GM19351 (cell line): ENCODE measurements at regions not wholly inside any gene's neighbourhood (a gene's known extent, or its start where the extent isn't known, plus 50 kb on each side); places are given as distances from the start of the nearest gene placed in this dataset.

Experiments
- ATAC-seq: cut with Tn5 transposase; IDR thresholded peaks from one replicate; pipeline ENCODE4 v1.9.1; 2021; ENCODE audit warnings: mild to moderate bottlenecking, moderate library complexity; ENCODE audit not compliant: unreplicated experiment

DNA sequence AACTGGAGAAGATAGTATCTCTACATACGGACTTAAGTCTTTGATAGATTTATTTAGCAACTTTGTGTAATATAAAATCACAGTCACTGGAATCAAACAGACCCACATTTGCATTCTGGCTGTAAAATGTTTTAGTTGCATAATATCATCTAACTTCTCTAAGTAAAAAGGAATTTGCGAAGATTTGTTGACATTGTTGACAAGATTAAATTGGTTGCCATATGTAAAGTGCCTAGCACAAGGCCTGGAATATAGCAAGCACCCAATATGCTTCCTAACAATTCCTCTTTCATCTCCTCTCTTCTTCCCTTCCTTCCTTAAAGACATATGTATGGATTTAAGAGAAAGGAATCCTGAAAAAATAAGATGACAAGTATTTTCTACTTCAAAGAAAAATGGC lies 295.4 kb upstream of the PPFIA2 start:
- ATAC-seq, result no peak

DNA sequence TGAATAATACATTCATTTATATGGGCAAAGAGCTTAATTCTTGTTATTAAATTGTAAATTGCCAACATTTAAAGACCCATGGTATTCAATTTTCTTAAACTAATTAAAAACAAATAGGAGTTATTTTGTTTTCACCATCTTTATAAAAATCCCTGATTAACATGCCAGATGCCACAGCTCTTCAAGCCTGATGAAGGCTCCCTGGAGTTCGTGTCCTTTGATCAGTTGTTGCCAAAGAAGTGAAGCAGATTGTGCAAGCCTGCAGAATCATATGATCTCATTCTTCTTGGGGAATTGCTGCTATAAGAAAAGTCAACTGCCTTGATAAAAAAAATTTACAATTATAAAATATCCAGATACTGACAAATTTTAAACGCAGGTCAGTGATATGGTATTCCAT lies 288.3 kb upstream of the PPFIA2 start:
- ATAC-seq, result no peak

DNA sequence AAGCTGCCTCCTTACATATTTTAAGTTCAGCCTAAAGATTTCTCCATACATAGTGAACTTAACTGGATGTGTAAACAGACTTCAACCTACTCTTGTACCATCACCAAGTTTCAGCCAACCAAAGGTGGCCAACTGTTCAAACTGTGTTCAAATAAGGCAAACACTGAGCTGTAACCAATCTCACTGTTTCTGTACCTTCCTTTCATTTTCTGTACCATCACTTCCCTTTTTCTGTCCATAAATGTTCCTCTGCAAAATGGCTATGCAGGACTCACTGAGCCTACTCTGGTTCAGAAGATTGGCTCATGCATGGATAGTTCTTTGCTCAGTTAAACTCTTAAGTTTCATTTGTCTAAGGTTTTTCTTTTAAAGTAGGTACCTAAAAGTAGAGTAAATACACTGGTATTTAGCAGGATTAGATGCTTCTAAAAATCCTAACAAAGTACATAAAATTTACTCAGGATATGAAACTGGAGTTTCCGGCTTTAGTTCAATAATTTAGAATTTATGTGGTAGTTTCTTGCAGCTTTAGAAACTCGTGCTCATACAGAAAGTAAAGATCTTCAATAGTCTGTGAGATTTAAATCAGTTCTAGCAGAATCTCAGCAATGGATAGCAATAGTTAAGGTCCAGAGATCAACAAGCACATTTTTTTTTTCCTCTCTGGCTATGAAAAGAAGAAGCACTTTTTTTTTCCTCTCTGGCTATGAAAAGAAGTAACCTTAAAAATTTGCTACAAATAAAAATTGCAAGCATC lies 282.0 kb upstream of the PPFIA2 start:
- ATAC-seq, result peak; percentile 65

GRCh38 chr12:82034769-82035168 lies 275.6 kb upstream of the PPFIA2 start:
- ATAC-seq, result no peak

GRCh38 chr12:82029936-82030335 lies 270.8 kb upstream of the PPFIA2 start:
- ATAC-seq, result no peak

- ATAC-seq, result no peak
Measured at GRCh38 chr12:82028772-82029171, 269.6 kb upstream of the PPFIA2 start.

DNA sequence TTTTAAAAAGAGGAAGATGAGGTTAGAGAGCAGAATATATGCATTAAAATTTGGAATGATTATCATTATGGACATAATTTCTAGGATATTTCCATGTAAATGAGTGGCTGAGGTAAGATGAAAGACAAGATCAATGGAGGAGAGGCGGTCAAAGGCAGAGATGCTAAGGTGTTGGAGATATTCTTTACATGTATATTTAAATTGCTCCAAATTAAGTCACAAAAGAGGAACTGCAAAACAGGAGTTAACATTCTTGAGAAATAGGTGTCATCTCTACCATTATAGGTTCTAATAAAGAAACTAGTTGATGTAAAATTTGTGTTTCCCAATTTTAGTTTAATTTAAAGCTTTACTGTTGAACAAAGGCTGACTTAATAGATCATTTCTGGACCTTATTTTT lies 268.5 kb upstream of the PPFIA2 start:
- ATAC-seq, result peak; percentile 60

GRCh38 chr12:82025462-82025861 lies 266.3 kb upstream of the PPFIA2 start:
- ATAC-seq, result no peak

DNA sequence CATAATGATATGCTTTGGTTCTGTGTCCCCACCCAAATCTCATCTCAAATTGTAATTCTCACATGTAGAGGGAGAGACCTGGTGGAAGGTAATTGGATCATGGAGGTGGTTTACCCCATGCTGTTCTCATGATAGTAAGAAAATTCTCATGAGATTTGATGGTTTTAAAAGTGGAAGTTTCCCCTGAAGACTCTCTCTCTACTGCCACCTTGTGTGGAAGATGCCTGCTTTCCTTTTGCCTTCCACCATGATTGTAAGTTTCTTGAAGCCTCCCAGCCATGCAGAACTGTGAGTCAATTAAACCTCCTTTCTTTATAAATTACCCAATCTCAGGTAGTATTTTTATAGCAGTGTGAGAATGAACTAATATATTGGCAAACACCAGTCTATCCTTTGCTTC lies 260.4 kb upstream of the PPFIA2 start:
- no peak for ATAC-seq

DNA sequence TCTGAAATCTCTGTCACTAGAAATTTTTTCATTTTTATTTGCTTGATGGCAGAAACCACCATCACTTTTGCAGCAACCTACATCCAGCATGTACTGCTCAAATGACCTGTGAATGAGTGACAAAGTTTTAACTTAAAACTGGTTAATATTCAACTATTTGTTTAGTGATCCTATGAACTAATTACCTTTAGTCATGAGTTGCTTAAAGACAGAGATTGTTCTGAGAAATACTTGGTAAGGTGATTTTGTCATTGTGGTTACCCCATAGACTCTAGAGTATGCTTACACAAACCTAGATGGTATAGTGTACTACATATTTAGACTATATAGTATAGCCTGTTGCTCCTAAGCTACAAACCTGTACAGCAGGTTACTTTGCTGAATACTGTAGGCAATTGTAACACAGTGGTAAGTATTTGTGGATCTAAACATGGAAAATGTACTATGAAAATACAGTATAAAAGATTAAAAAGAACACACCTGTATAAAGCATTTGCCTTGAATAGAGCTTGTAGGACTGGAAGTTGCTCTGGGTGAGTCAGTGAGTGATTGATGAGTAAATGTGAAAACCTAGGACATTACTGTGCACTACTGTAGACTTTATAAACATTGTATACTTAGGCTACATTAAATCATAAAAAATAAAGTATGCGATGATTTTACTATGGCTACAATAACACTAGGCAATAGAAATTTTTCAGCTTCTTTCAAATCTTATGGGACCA lies 256.6 kb upstream of the PPFIA2 start:
- ATAC-seq, result no peak

DNA sequence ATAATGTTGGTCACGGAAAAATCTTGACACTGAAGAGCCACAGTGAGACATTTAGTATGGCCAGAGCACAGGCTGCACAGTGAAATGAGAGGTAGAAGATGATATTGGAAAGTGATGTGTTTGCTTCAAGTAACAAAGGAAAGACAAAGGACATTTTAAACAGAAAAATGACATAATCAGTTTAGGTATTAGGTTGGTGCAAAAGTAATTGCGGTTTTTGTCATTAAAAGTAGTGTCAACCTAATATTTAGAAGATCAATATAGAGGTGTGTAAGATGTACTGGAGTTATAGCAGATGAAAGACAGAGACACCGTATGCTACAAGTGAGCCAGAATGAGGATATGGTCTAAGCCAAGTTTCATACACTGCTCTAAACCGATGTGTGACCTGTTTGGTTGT lies 253.0 kb upstream of the PPFIA2 start:
- ATAC-seq, result no peak

GRCh38 chr12:82009524-82009923 lies 250.4 kb upstream of the PPFIA2 start:
- no peak for ATAC-seq

DNA sequence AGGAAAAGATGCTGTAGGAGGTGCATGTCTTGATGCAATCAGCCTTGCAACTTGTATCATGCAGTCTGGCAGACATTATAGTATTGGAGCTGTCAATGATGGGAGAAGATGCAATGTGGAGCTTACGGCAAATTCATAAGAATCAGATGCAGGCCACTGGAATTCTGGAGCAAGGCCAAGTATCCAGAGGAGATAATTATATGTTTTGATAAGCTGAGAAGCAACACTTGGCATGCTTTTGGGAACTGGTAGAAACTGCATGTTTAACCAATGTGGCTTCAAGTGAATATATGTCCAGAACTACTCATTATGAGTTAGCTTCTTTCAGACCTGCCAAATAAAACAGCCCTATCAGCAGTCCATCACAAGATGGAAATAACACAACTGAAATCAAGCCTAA lies 249.1 kb upstream of the PPFIA2 start:
- no peak for ATAC-seq

GRCh38 chr12:81998761-81999378 lies 239.7 kb upstream of the PPFIA2 start:
- no peak for ATAC-seq

- no peak for ATAC-seq
Measured at GRCh38 chr12:81992461-81992860, 233.3 kb upstream of the PPFIA2 start.

- ATAC-seq, result no peak
Measured at GRCh38 chr12:81991868-81992267, 232.7 kb upstream of the PPFIA2 start.

DNA sequence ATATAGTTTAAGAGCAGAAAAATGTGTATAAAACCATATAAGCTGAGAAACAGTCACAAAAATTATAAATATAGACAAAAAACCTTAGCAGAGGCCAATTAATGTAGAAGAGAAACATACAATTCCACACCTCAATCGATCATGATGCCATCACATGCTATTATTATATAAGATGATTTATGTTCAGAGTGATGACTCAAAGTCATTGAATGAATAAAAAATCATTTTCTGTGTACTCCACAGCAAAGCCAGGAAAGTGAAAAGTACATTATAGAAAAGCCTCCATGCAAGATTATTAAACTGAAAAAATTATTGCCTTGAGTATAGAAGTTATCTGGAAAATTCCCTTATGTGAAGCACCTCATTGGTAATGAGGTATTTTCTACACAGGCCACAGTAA lies 229.2 kb upstream of the PPFIA2 start:
- no peak for ATAC-seq

DNA sequence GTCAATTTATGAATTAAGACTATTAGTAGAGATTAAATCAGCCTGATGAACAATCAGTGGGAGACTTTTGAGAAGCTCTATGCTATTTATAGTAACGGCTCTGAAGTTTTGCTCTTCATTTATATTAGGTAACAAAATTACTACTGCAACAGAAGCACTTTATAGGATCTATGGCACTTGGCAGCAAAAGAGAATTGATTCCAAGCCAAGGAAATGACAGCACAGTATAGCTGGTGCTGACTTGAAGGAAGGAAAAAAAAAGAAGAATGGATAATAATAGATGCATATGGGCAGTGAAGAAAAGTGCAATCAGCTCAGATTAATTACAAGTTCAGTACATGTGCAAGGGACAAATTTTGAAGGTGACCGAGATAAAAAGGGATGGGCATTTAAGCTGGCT lies 228.2 kb upstream of the PPFIA2 start:
- ATAC-seq, result no peak

DNA sequence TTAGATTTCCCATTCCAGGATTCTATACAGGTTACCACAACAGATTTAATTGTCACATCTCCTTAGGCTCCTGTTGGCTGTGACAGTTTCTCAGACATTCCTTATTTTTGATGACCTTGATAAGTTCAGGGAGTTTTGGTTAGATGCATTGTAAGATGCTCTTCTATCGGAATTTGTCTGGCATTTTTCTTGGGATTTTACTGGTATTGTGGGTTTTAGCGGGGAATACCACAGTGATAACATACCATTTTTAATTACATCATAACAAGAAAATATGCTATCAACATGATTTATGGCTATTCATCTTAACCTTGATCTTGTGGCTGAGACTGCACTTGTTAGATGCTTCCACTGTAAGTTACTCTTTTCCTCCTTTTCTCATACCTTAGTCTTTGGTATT lies 217.5 kb upstream of the PPFIA2 start:
- ATAC-seq, result no peak

GRCh38 chr12:81974762-81975161 lies 215.6 kb upstream of the PPFIA2 start:
- no peak for ATAC-seq

GRCh38 chr12:81968421-81968820 lies 209.3 kb upstream of the PPFIA2 start:
- no peak for ATAC-seq

DNA sequence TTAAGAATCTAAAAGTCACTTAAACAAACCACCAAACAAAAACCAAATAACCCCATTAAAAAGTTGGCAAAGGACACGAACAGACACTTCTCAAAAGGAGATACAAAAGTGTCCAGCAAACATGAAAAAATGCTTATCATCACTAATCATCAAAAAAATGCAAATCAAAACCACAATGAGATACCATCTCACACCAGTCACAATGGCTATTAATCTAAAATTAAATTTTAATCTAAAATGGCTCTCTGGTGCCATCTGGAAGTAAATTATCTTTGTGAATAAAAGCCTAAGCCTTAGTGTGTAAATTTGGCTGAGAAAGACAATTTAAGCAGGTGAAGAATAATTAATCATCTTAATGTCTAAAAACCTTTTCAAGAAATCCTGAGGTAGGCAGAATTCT lies 204.5 kb upstream of the PPFIA2 start:
- ATAC-seq, result no peak
